ENCODE measurements at regions not wholly inside any gene's neighbourhood (a gene's known extent, or its start where the extent isn't known, plus 50 kb on each side); places are given as distances from the start of the nearest gene placed in this dataset.

- no peak for DNase-seq
These were observed 867.7 kb upstream of the AGA start for GRCh38 chr4:178309890-178310289.

- no peak for DNase-seq
These were observed 869.8 kb upstream of the AGA start for GRCh38 chr4:178311997-178312396.

GRCh38 chr4:178314287-178314686, 872.0 kb upstream of the AGA start:
- DNase-seq = no peak

- DNase-seq = no peak
These were observed 874.0 kb upstream of the AGA start for GRCh38 chr4:178316211-178316610.

- DNase-seq = no peak
These were observed 877.8 kb upstream of the AGA start for GRCh38 chr4:178320003-178320402.

GRCh38 chr4:178322524-178323183, 880.4 kb upstream of the AGA start:
- no peak for DNase-seq

- DNase-seq = no peak
These were observed 887.1 kb upstream of the AGA start for GRCh38 chr4:178329226-178329872.

GRCh38 chr4:178333355-178333754, 891.1 kb upstream of the AGA start:
- DNase-seq = no peak

- no peak for DNase-seq
These were observed 897.5 kb upstream of the AGA start for GRCh38 chr4:178339769-178340168.

GRCh38 chr4:178340468-178340867, 898.2 kb upstream of the AGA start:
- DNase-seq = no peak

- DNase-seq = no peak
These were observed 901.9 kb upstream of the AGA start for GRCh38 chr4:178344096-178344495.

GRCh38 chr4:178347111-178347510, 904.9 kb upstream of the AGA start:
- DNase-seq = no peak

- no peak for DNase-seq
These were observed 907.4 kb upstream of the AGA start for GRCh38 chr4:178349601-178350000.

- no peak for DNase-seq
These were observed 908.9 kb upstream of the AGA start for GRCh38 chr4:178351185-178351584.

- no peak for DNase-seq
These were observed 914.5 kb upstream of the AGA start for GRCh38 chr4:178356725-178357124.

GRCh38 chr4:178385481-178385880, 943.2 kb upstream of the AGA start:
- no peak for DNase-seq

GRCh38 chr4:178387756-178388155, 945.5 kb upstream of the AGA start:
- DNase-seq = no peak

GRCh38 chr4:178395798-178396197, 953.6 kb upstream of the AGA start:
- DNase-seq = no peak

GRCh38 chr4:178412455-178412854, 970.2 kb upstream of the AGA start:
- no peak for DNase-seq

GRCh38 chr4:178414042-178414441, 971.8 kb upstream of the AGA start:
- DNase-seq = no peak

GRCh38 chr4:178414881-178415446, 972.7 kb upstream of the AGA start:
- DNase-seq = no peak

GRCh38 chr4:178415925-178416324, 973.7 kb upstream of the AGA start:
- no peak for DNase-seq

GRCh38 chr4:178423366-178423765, 981.1 kb upstream of the AGA start:
- no peak for DNase-seq

GRCh38 chr4:178426871-178427270, 984.6 kb upstream of the AGA start:
- no peak for DNase-seq

- no peak for DNase-seq
These were observed 985.4 kb upstream of the AGA start for GRCh38 chr4:178427663-178428062.

All from activated CD4-positive, alpha-beta T cell treated with anti-CD3 and anti-CD28 coated beads, Interleukin-2, amount 50 U/mL, for 16 hours (primary cell).